Activated CD8-positive, alpha-beta memory T cell treated with anti-CD3 and anti-CD28 coated beads, Interleukin-2, amount 50 U/mL, for 48 hours (primary cell): ENCODE measurements at regions not wholly inside any gene's neighbourhood (a gene's known extent, or its start where the extent isn't known, plus 50 kb on each side); places are given as distances from the start of the nearest gene placed in this dataset.

Source experiments
- DNase-seq: peaks from one replicate; pipeline ENCODE4 v3.0.0-alpha.2; 2020

- DNase-seq, result no peak
Measured at GRCh38 chr7:40972426-40972825, 730.5 kb downstream of the INHBA start.

- DNase-seq, result no peak
Measured at GRCh38 chr7:40969641-40970040, 733.2 kb downstream of the INHBA start.

- no peak for DNase-seq
Measured at GRCh38 chr7:40966693-40967092, 736.2 kb downstream of the INHBA start.

GRCh38 chr7:40965774-40966173, 737.1 kb downstream of the INHBA start:
- no peak for DNase-seq

DNA sequence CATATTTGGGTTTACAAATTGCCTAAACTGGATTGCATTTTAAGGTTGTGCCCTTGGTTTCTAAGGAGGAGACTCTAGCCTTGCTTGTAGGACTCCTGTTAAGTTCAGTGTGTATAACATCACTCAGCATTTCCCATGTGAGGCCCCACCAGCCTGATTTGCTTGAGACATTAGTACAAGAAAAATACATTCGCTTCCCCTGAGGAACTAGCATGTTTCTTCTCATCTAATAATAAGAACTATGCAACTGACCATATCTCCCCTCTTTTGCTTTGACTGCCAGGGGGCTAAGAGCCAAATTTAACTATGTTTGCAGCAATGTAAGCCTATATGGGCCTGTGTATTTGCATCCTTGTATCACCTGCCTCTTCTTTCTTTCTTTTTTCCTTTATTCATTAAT, 737.9 kb downstream of the INHBA start:
- no peak for DNase-seq

DNA sequence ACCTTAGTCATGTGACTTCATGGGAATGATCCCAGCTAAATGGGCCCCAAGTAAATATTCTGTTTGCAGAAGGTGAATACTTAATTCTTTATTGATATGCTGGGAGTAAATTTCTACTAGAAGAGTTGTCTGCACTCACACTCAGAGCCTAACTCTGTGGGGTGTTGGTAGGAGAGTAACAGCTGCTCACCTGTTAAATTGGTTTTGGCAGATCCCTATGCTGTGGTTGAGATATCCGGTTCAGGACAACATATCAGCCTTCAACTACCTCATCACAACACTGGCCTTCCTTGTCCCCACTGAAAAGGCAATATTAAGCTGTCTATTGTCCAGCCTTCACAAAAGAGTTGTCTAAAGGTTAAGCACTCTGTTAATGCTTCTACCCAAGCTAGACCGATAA, 738.3 kb downstream of the INHBA start:
- DNase-seq, result no peak

DNA sequence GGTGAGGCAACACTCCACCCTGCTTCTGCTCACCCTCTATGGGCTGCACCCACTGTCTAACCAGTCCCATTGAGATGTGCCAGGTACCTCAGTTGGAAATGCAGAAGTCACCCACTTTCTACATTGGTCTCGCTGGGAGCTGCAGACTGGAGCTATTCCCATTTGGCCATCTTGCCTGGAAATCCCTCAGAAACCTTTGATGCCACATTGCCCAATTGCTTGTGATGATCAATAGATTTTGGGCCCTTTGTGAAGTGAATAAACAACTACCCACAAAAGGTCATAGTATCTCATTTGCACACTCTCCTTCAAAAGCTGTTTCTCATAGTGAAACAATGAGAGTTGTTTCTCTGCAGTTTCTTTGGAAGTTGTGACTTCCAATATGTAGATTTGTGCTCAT, 742.9 kb downstream of the INHBA start:
- DNase-seq, result no peak

- no peak for DNase-seq
Measured at GRCh38 chr7:40948239-40948638, 754.7 kb downstream of the INHBA start.

- DNase-seq, result no peak
Measured at GRCh38 chr7:40947566-40947965, 755.3 kb downstream of the INHBA start.

- DNase-seq, result no peak
Measured at GRCh38 chr7:40946549-40946948, 756.3 kb downstream of the INHBA start.

DNA sequence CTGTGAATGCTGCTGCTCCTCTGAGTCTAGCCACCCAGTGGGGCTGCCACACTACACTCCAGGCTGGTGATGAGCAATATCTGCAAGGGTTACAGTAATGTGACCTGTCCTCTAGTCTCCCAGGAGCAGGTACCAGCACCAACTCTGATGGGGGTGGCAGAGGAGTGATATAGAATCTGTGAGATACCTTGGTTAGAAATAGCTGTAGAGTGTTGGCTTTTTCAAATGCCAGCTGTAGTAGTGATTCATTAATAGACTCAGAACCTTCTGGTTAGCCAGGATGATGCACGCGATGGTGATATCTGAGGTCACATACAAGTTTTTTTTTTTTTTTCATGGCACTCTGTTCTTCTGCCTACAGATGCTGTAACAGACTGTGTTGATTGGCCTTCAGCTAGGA, 757.1 kb downstream of the INHBA start:
- no peak for DNase-seq

GRCh38 chr7:40944981-40945585, 757.8 kb downstream of the INHBA start:
- no peak for DNase-seq

DNA sequence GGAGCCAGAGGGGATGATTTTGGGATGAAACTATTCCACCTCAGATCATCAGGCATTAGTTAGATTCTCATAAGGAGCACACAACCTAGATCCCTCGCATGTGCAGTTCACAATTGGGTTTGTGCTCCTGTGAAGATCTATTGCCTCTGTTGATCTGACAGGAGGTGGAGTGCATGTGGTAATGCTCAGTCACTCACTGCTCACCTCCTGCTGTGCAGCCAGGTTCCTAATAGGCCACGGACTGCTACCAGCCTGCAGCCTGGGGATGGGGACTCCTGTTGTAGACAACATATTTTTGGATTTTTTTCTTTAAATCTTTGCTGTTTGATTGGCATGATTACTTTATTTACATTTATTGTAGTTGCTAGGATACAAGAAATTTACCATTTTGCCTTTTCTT, 765.0 kb downstream of the INHBA start:
- no peak for DNase-seq

DNA sequence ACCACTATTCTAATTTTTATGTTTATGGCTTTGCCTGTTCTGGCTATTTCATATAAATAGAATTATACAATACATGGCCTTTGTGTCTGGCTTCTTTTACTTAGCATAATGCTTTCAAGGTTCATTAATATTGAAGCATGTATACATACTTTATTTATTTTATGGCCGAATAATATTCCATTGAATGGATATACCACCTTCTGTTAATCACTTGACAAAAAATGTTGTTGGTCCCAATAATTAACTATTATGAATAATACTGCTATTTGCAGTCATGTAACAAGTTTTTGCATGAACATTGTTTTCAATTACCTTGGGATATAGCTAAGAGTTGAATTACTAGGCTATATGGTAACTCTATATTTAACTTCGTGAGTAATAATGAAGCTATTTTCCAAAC, 767.5 kb downstream of the INHBA start:
- DNase-seq, result no peak

DNA sequence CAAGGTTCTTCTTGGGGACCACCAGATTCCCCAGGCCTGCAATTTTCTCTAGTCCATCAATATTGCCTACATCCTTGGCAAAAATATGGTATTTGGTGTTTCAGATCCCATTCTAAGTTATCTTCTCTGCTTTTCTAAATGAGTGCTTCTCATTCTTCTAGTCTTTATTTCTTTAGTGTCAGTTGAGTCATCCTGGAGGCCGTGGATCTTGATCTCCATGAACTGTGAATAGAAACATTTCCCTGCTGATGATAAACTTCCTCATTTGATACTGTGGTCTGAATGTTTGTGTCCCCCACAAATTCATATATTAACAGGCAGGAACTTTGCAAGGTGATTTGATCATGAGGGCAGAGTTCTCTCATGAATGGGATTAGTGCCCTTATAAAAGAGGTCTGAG, 779.3 kb downstream of the INHBA start:
- no peak for DNase-seq

DNA sequence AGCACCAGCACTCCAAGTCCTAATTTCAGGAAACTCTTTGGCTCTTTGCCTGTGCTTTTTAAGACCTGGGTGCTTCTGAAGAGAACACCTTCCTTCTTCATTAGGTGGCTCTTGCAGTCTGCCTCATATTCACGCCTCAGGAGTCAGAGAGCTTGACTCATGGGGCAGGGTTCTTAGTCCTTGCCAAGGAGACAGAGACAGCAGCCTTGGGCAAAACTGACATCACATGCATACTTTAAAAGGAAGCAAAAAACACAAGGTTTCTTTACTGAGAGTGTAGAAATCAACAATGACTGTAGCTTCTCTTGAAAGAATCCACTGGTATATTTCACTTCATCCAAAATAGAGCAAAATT, 780.6 kb downstream of the INHBA start:
- no peak for DNase-seq

DNA sequence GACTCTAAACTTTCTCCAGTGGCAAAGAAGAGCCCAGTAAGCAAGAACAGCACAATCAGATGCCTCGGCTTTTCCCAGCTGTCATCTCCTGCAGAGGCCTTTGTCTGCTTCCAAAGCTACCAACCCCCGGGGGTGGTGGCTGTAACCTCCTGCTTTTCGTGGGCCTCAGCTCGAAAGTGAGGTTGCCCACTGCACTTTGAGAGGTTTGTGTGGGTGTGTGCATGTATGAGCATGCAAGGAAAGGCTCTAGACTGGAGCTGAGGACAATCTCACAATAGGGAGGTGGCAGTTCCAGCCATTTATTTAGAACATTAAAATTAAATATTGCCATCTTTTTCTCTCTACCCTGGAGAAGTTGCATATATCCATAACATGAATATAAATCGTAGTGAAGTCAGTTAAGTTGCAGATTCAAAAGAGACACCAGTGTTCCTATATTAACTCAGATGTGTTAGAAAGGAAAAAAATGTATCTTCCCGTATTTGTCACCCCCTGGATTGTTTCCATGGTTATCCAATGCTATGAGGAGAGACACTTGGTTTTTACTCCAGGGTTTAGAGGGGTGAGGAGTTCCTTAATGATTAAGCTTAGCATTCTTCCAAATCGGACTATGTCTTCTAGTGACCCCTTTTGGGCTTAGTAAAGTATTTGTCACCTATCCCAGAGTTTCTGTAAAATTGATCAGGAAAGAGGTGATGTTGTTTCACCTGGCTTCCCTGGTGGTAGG, 781.1 kb downstream of the INHBA start:
- DNase-seq, result no peak

DNA sequence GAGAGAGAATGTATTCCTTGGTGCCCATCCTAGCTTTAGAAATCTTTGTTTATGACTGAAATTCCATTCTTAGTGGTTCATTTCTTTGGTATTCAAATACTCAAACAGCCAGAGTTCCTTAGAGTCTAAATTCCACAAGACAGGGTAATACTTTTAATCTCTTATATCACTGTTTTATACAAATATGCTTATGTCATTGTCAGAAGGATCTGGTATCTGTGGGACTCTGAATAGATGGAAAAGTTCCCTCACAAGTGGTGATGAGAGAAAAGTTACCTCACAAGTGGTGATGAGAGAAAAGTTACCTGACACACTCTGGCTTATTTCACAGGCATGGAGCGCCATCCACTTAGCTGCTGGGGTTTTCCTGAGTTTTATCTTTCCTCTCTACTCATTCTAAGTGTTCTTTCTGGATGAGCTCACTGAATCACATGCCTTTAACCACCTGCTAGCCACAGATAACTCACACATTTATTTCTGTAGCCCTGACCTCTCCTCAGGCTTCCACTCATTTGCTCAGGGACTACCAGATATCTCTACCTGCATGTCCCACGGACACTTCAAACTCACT, 784.0 kb downstream of the SUGCT start:
- no peak for DNase-seq

DNA sequence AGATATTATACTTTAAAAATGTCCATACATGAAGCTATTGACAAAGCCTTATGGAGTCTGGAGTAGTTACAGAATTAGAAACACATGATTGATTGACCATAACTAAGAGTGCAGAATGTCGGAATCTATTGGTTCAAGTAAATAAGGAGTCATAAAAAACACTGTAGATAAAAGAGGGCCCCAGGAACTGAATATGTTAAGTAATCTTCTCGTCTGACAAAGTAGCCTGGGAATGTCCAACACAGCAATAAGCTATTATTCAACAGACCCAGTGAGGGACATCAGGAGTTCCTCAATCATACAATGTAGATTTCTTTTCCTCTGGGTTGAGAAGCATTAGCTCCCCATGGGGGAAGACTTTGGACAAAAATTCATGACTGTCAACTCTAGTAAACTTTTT, 782.0 kb downstream of the SUGCT start:
- DNase-seq, result no peak

DNA sequence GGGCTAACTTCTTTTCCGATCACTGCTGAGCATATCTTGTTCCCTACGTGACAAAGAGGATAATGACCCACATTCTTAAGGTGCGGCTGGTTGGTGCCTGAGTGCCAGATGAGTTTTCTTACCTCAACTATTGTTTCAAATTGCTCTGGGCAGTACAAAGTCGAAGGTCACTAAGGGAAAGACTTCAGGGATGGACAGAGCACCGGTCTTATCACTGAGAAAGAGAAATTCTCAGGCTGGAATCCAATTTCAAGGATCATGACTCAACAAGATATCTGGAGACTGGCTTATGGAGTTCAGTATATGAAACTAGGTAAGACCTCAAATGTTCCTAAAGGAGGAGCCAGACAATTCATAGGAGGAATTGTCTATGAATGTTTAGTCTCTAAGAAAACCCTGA, 780.3 kb downstream of the SUGCT start:
- no peak for DNase-seq
